SU-DHL-6 (cell line): ENCODE measurements at regions not wholly inside any gene's neighbourhood (a gene's known extent, or its start where the extent isn't known, plus 50 kb on each side); places are given as distances from the start of the nearest gene placed in this dataset.

Experiments
- H2AFZ ChIP-seq: fragments of 200-600 bp; sonication (generic); 2 replicates; pipeline ENCODE4 v1.6.1; 2014; ENCODE audit warnings: low read depth, mild to moderate bottlenecking, moderate library complexity, mixed read lengths, antibody characterized with exemption, low read length; ENCODE audit not compliant: severe bottlenecking
- H3F3A ChIP-seq: fragments of 200-600 bp; shearing (Covaris generic); 2 replicates; pipeline ENCODE4 v1.6.0; 2016; ENCODE audit warnings: antibody characterized with exemption, mild to moderate bottlenecking; ENCODE audit not compliant: insufficient read depth
- H3K27ac ChIP-seq: fragments of 200-600 bp; sonication (generic); 2 replicates; pipeline ENCODE4 v1.5.1; 2016; ENCODE audit warnings: low read depth, mild to moderate bottlenecking, low read length, moderate library complexity, mixed read lengths
- H3K27me3 ChIP-seq: fragments of 200-600 bp; sonication (generic), shearing (Covaris generic); 2 replicates; pipeline ENCODE4 v1.6.0; 2014; ENCODE audit warnings: mild to moderate bottlenecking, low read length
- H3K36me3 ChIP-seq: fragments of 200-600 bp; sonication (generic); 2 replicates; pipeline ENCODE4 v1.6.1; 2014; ENCODE audit warnings: mild to moderate bottlenecking, low read length, mixed read lengths
- H3K4me2 ChIP-seq: fragments of 300-600, 200-600 bp; shearing (Covaris generic), sonication (generic); 2 replicates; pipeline ENCODE4 v1.6.0; 2014; ENCODE audit warnings: low read length, low read depth, mild to moderate bottlenecking; ENCODE audit not compliant: poor library complexity, severe bottlenecking
- H3K4me3 ChIP-seq: fragments of 200-600 bp; sonication (generic); 2 replicates; pipeline ENCODE4 v1.5.1; 2014; ENCODE audit warnings: antibody characterized with exemption, low read length, mild to moderate bottlenecking, mixed read lengths; ENCODE audit not compliant: insufficient read depth, poor library complexity, severe bottlenecking
- H3K79me2 ChIP-seq: fragments of 200-600 bp; sonication (generic); 2 replicates; pipeline ENCODE4 v1.6.1; 2014; ENCODE audit warnings: mild to moderate bottlenecking, low read length, moderate library complexity; ENCODE audit not compliant: insufficient read depth
- H3K9ac ChIP-seq: fragments of 200-600 bp; sonication (generic); 2 replicates; pipeline ENCODE4 v1.7.0; 2014; ENCODE audit warnings: mild to moderate bottlenecking, low read length
- H3K9me2 ChIP-seq: fragments of 200-600 bp; sonication (generic); replicated peaks from 2 replicates; pipeline ENCODE4 v1.6.1; 2014; ENCODE audit warnings: low read length; ENCODE audit not compliant: insufficient read depth
- H3K9me3 ChIP-seq: fragments of 200-600 bp; sonication (generic); 2 replicates; pipeline ENCODE4 v1.6.1; 2014; ENCODE audit warnings: low read length, mixed read lengths; ENCODE audit not compliant: insufficient read depth
- H4K20me1 ChIP-seq: fragments of 200-600 bp; sonication (generic); 2 replicates; pipeline ENCODE4 v1.6.1; 2014; ENCODE audit warnings: low read depth, mild to moderate bottlenecking, antibody characterized with exemption, low read length, moderate library complexity, mixed read lengths
- EZH2phosphoT487 ChIP-seq: fragments of 200-600 bp; sonication (generic), shearing (Covaris generic); conservative IDR thresholded peaks from 2 replicates; pipeline ENCODE4 v1.6.1; 2018; ENCODE audit warnings: mild to moderate bottlenecking, antibody characterized with exemption, low read length, moderate library complexity, mixed read lengths
- TF ChIP-seq, protein P1 (sequence below): fragments of 200-600 bp; sonication (generic); IDR thresholded peaks from one replicate; pipeline ENCODE4 v1.5.1; 2017; ENCODE audit warnings: antibody characterized with exemption, mild to moderate bottlenecking, low read length, moderate library complexity; ENCODE audit not compliant: insufficient read depth, poor library complexity, severe bottlenecking

DNA sequence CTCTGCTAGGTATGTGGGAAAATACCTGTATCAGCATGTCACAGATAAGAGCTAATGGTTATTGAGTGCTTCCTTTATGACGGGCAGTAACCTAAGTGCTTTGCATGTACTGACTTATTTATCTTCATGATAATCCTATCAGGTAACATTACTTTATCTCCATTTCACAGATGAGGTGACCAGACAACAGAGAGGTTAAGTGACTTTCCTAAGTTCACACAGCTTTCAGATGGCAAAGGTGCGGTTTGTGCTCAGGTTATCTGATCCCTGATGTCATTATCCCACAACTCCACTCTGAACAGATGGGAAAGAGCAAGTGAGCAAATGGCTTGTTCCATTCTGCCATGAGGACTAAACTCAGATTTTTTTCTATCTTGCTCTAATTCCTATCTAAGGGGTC lies 217.0 kb upstream of the PODXL start:
- no peak overlapping the region for H3K27ac ChIP-seq
- TF ChIP-seq, protein P1, sequence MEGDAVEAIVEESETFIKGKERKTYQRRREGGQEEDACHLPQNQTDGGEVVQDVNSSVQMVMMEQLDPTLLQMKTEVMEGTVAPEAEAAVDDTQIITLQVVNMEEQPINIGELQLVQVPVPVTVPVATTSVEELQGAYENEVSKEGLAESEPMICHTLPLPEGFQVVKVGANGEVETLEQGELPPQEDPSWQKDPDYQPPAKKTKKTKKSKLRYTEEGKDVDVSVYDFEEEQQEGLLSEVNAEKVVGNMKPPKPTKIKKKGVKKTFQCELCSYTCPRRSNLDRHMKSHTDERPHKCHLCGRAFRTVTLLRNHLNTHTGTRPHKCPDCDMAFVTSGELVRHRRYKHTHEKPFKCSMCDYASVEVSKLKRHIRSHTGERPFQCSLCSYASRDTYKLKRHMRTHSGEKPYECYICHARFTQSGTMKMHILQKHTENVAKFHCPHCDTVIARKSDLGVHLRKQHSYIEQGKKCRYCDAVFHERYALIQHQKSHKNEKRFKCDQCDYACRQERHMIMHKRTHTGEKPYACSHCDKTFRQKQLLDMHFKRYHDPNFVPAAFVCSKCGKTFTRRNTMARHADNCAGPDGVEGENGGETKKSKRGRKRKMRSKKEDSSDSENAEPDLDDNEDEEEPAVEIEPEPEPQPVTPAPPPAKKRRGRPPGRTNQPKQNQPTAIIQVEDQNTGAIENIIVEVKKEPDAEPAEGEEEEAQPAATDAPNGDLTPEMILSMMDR, result no peak
- no peak for TF ChIP-seq EZH2phosphoT487
- H3K4me3 ChIP-seq, result no peak overlapping the region
- H3K9me2 ChIP-seq, result no peaks in the 10 kb centered on the region
- no peaks in the 10 kb centered on the region for H3K36me3 ChIP-seq
- H4K20me1 ChIP-seq, result no peaks in the 10 kb centered on the region
- H3F3A ChIP-seq, result no peaks in the 10 kb centered on the region
- no peak overlapping the region for H3K9ac ChIP-seq
- H3K9me3 ChIP-seq, result no peaks in the 10 kb centered on the region
- no peak overlapping the region for H3K4me2 ChIP-seq
- no peak overlapping the region for H2AFZ ChIP-seq
- no peaks in the 10 kb centered on the region for H3K79me2 ChIP-seq
- no peaks in the 10 kb centered on the region for H3K27me3 ChIP-seq

DNA sequence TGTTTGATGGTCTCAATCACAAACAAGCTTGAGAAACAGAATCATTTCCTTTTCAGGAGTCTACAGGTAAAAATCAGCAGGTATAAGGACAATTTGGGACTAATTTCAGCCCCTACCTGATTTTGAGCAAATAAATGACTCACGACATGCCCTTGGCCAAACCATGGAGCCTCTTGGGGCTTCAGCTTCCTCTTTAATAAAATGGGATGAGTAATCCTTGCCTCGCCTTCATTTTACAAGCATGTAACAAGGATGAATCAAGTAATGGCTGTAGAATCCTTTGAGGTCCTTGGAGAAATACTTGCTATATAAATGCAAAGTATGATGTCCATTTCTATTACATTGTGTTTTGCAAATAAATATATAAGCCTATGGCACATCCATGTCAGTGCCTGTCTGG lies 212.8 kb upstream of the PODXL start:
- Histone ChIP-seq H3K27ac (no peak overlapping the region), H3K79me2 (no peaks in the 10 kb centered on the region), H3K9ac (no peak overlapping the region), H3F3A (no peaks in the 10 kb centered on the region), H3K9me2 (no peaks in the 10 kb centered on the region), H2AFZ (no peak overlapping the region), H3K9me3 (no peaks in the 10 kb centered on the region), H3K27me3 (no peaks in the 10 kb centered on the region), H3K36me3 (no peaks in the 10 kb centered on the region), H3K4me3 (no peak overlapping the region), H3K4me2 (no peak overlapping the region), H4K20me1 (no peaks in the 10 kb centered on the region)
- TF ChIP-seq EZH2phosphoT487, result no peak
- TF ChIP-seq, protein P1, result no peak

DNA sequence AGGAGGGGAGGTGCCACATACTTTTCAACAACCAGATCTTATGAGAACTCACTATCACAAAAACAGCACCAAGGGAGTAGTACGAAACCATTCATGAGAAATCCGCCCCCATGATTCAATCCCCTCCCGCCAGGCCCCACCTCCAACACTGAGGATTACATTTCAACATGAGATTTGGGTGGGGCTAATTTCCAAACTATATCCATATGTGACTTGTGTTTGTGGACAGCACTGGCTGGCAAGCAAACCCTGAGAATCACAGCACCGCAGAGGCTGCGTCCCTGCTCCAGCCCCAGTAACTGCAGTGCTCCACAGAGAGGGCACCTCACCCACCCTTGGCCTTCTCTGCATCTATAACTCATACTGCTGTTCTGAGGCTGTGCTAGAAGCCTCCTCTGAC lies 211.2 kb upstream of the PODXL start:
- Histone ChIP-seq H4K20me1 (no peaks in the 10 kb centered on the region), H3K9me3 (no peaks in the 10 kb centered on the region), H3K36me3 (no peaks in the 10 kb centered on the region), H3K9ac (no peak overlapping the region), H3K9me2 (no peaks in the 10 kb centered on the region), H3F3A (no peaks in the 10 kb centered on the region), H3K79me2 (no peaks in the 10 kb centered on the region), H3K27ac (no peak overlapping the region), H3K27me3 (no peaks in the 10 kb centered on the region), H3K4me2 (no peak overlapping the region), H3K4me3 (no peak overlapping the region), H2AFZ (no peak overlapping the region)
- TF ChIP-seq EZH2phosphoT487, result no peak
- TF ChIP-seq, protein P1, result no peak

DNA sequence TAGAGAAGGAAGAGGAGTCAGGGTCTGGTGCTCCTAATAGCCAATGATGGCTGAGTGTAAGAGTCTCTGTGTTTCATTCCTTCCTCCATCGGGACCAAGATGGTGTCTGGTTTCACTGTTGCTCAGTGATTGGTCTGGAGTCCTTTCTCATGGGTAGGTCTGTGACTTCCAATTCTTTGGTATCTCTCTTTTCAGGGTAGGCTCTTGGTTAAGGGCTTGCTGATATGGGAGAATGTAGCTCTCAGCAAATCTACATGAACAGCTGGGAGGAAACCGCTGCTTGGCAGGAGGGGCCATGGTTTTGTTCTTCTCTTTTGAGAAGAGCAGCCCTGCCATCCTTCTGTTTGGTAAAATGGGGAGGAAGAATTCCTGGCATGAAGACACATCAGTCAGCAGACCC lies 209.1 kb upstream of the PODXL start:
- H3K27ac ChIP-seq, result no peak overlapping the region
- H3K4me3 ChIP-seq, result no peak overlapping the region
- no peaks in the 10 kb centered on the region for H3F3A ChIP-seq
- TF ChIP-seq, protein P1, result no peak
- no peak for TF ChIP-seq EZH2phosphoT487
- H3K79me2 ChIP-seq, result no peaks in the 10 kb centered on the region
- H3K36me3 ChIP-seq, result no peaks in the 10 kb centered on the region
- H3K9ac ChIP-seq, result no peak overlapping the region
- no peak overlapping the region for H2AFZ ChIP-seq
- no peak overlapping the region for H3K4me2 ChIP-seq
- H4K20me1 ChIP-seq, result no peaks in the 10 kb centered on the region
- H3K9me3 ChIP-seq, result no peaks in the 10 kb centered on the region
- H3K27me3 ChIP-seq, result no peaks in the 10 kb centered on the region
- H3K9me2 ChIP-seq, result no peaks in the 10 kb centered on the region
